Activated gamma-delta T cell treated with Interleukin-2 at 50 U/mL for 16 hours (primary cell): ENCODE measurements at regions not wholly inside any gene's neighbourhood (a gene's known extent, or its start where the extent isn't known, plus 50 kb on each side); places are given as distances from the start of the nearest gene placed in this dataset.
"Not testable (repeated sequence)": the region's sequence is repeated elsewhere in the genome, so short reads cannot be mapped to it uniquely, and the experiment has no call there.

ENCODE experiments used
- DNase-seq: peaks from one replicate; pipeline ENCODE4 v3.0.0-alpha.2; 2020

GRCh38 chr11:37468344-37468743 is 870.3 kb upstream of the RAG2 start:
- DNase-seq, result no peak

DNA sequence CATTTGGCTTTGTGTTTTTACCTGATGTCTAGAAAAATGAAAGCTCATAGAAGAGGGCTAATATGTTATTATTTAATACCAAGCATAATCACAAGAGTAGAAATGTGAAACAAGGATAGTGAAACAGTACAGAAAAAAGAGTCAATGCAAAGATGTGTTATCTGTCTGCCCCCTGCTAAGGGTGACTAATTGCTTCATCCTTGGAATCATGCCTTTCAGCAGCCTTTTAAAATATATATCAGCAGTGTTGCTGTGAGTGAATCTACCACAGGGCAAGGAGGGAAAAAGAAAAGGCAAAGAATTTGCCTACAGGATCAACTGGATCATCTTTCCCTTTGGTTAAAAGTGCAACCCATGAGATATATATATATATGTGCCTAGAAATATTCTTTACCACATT is 867.2 kb upstream of the RAG2 start:
- DNase-seq, result no peak

GRCh38 chr11:37459456-37459855 is 861.4 kb upstream of the RAG2 start:
- DNase-seq, result no peak

DNA sequence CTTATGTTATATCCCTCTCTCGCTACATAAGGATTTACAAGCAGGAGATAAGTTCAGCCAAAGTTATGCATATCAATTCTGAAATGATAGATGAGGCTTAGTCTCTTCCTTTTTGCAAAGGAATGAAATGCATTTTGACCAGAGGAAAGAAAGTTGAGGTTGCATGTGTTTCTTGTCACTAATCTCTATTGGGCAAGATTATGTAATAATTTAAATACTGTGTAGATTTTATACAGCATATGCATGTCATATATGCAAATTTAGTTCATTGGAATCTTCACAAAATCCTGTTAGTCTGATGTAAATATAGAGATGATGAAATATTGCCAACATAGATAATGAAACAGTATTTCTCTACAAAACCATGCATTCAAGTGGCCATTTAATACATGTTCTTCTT is 858.7 kb upstream of the RAG2 start:
- DNase-seq, result no peak

GRCh38 chr11:37451903-37452302 is 853.9 kb upstream of the RAG2 start:
- no peak for DNase-seq

DNA sequence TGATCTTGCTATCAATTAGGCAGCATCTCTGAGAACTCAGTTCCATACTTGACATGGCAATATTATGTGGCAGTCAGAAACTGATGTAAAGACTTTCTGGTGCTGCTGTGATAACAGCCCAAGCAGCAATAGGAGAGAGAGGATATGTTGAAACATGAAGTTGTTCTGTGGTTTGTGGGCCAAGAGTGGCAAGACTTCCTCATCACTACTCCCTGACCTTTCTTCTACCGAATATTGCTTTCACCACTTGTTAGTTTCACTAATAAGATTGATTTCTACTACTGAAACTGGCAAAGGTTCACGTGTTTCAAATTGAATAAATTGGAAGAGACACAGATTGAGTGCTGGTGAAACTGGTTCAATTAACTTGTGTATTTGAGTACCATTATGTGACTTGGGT is 852.6 kb upstream of the RAG2 start:
- no peak for DNase-seq

DNA sequence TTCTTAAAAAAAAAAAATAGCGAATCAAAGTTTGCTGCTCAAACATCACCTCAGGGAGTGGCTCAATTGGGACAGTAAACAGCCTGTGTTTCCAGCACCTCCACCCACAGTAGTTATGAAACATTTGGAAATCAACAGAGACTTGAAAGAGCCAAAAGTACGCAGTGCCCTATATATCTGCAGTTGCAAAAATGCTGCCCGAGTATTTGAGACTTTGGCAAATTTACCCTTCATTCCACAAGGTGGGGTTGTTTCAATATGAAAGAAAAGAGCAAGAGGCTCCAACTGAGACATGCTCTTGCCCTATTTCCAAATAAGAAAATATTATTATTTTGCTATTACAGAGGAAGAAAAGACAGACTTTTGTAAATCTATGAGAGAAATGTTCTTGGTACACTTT is 851.1 kb upstream of the RAG2 start:
- no peak for DNase-seq

GRCh38 chr11:37442576-37442975 is 844.5 kb upstream of the RAG2 start:
- DNase-seq, result no peak

- not testable (repeated sequence) for DNase-seq
Measured at GRCh38 chr11:37431633-37432230, 833.7 kb upstream of the RAG2 start.

DNA sequence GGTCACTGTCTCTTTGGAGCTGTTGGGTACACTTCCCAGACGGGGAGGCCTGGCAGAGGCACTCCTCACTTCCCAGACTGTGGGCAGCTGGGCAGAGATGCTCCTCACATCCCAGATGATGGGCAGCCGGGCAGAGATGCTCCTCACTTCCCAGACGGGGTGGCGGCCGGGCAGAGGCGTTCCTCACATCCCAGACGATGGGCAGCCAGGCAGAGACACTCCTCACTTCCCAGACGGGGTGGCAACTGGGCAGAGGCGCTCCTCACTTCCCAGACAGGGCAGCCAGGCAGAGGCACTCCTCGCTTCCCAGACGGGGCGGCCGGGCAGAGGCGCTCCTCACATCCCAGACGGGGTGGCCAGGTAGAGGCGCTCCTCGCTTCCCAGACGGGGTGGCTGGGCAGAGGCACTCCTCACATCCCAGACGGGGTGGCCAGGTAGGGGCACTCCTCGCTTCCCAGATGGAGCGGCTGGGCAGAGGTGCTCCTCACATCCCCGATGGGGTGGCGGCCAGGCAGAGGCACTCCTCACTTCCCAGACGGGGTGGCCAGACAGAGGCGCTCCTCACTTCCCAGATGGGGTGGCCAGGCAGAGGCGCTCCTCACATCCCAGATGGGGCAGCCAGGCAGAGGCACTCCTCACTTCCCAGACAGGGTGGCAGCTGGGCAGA is 833.1 kb upstream of the RAG2 start:
- DNase-seq, result not testable (repeated sequence)

DNA sequence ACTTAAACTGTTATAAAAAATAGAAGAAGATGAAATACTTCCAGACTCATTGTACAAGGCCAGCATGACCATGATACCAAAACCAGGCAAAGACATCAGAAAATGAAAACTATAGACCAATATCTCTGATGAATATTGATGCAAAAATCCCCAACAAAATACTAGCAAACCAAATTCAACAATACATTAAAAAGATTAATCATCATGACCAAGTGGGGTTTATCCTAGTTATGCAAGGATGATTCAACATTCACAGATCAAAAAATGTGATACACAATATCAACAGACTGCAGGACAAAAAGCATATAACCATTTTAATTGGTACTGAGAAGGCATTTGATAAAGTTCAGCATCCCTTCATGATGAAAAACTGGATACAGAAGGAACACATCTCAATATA is 824.5 kb upstream of the RAG2 start:
- DNase-seq, result no peak

- no peak for DNase-seq
Measured at GRCh38 chr11:37411289-37411688, 813.3 kb upstream of the RAG2 start.

DNA sequence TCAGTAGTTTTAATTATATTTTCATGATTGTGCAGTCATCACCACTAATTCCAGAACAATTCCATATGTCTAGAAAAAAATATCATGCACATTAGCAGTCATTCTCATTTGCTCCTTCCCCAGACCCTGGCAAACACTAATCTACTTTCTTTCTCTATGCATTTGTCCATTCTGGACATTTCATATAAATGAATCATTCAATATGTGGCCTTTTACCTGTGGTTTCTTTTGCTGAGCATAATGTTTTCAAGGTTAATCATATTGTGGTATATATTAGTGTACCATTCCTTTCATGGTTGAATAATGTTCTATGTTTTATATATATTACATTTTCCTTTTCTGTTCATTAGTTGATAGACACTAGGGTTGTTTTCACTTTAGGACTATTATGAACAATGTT is 811.1 kb upstream of the RAG2 start:
- DNase-seq, result no peak

GRCh38 chr11:37407461-37407860 is 809.4 kb upstream of the RAG2 start:
- DNase-seq, result no peak

- no peak for DNase-seq
Measured at GRCh38 chr11:37406651-37407050, 808.6 kb upstream of the RAG2 start.

- DNase-seq, result no peak
Measured at GRCh38 chr11:37404231-37404630, 806.2 kb upstream of the RAG2 start.

GRCh38 chr11:37402663-37403062 is 804.6 kb upstream of the RAG2 start:
- DNase-seq, result no peak

GRCh38 chr11:37394236-37394870 is 796.3 kb upstream of the RAG2 start:
- no peak for DNase-seq

- no peak for DNase-seq
Measured at GRCh38 chr11:37391615-37392014, 793.6 kb upstream of the RAG2 start.

GRCh38 chr11:37390576-37391083 is 792.6 kb upstream of the RAG2 start:
- no peak for DNase-seq

- DNase-seq, result no peak
Measured at GRCh38 chr11:37378958-37379357, 780.9 kb upstream of the RAG2 start.

- no peak for DNase-seq
Measured at GRCh38 chr11:37372667-37373066, 774.6 kb upstream of the RAG2 start.

DNA sequence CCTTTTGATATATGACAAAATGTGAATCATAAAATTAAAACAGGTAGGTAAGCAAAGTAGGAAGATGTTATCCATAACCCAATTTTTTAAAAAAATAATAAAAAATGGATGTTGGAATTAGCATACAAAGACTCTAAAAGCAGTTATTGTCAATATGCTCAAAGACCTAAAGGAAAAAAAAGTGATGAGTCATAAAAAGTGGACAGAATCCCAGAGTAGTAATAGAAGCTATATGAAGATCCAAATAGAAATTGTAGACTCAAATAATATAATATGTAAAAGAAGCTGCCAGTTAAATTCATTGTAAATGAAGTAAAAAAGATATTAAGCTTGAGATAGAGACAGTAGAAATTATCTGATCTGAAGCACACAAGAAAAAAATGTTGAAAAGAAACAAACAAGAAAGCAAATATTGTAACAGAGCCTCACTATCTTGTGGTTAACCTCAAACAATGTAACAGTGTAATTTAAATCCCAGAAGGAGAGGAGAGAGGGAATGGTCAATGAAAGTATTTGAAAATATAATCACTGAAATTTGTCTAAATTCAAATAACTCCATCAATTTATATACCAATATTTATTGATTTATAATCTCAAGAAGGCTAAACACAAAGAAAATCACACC is 773.4 kb upstream of the RAG2 start:
- DNase-seq, result no peak

GRCh38 chr11:37370817-37371216 is 772.8 kb upstream of the RAG2 start:
- DNase-seq, result no peak
